ENCODE measurements at regions not wholly inside any gene's neighbourhood (a gene's known extent, or its start where the extent isn't known, plus 50 kb on each side); places are given as distances from the start of the nearest gene placed in this dataset.

GRCh38 chr10:3960496-3960895 lies 175.5 kb upstream of the KLF6 start:
- no peak for TF ChIP-seq TCF12 (IDR thresholded peaks at IDR 0.05; ENCODE audit: low read depth)
- TF ChIP-seq, protein P1, sequence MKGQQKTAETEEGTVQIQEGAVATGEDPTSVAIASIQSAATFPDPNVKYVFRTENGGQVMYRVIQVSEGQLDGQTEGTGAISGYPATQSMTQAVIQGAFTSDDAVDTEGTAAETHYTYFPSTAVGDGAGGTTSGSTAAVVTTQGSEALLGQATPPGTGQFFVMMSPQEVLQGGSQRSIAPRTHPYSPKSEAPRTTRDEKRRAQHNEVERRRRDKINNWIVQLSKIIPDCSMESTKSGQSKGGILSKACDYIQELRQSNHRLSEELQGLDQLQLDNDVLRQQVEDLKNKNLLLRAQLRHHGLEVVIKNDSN (IDR thresholded peaks at IDR 0.05), result no peak
- TF ChIP-seq ZBTB7A (IDR thresholded peaks at IDR 0.05; ENCODE audit: low read depth), result no peak
- TF ChIP-seq EGR1 (IDR thresholded peaks at IDR 0.05), result no peak
- TF ChIP-seq MAX (IDR thresholded peaks at IDR 0.05), result no peak
- TF ChIP-seq TEAD4 (IDR thresholded peaks at IDR 0.05), result no peak
- TF ChIP-seq CEBPB (IDR thresholded peaks at IDR 0.05), result no peak
- TF ChIP-seq REST (IDR thresholded peaks at IDR 0.05; ENCODE audit: low read depth), result no peak
- no peak for TF ChIP-seq FOXM1 (IDR thresholded peaks at IDR 0.05; ENCODE audit: borderline replicate concordance, low read depth)
- TF ChIP-seq RAD21 (IDR thresholded peaks at IDR 0.05; ENCODE audit: low read depth), result no peak
- TF ChIP-seq NFIC (IDR thresholded peaks at IDR 0.05), result no peak
- no peak for TF ChIP-seq EP300 (IDR thresholded peaks at IDR 0.05; ENCODE audit: borderline replicate concordance)
- TF ChIP-seq TAF1 (IDR thresholded peaks at IDR 0.05; ENCODE audit: low read depth), result no peak
- TF ChIP-seq YY1 (IDR thresholded peaks at IDR 0.05; ENCODE audit: low read depth), result no peak

- TF ChIP-seq TCF12 (IDR thresholded peaks at IDR 0.05; ENCODE audit: low read depth) (no peak), MAX (IDR thresholded peaks at IDR 0.05) (no peak), CREB1 (IDR thresholded peaks at IDR 0.05; ENCODE audit: low read depth) (no peak), NFIC (IDR thresholded peaks at IDR 0.05) (no peak), FOXM1 (IDR thresholded peaks at IDR 0.05; ENCODE audit: borderline replicate concordance, low read depth) (no peak), TAF1 (IDR thresholded peaks at IDR 0.05; ENCODE audit: low read depth) (no peak), EGR1 (IDR thresholded peaks at IDR 0.05) (no peak), EP300 (IDR thresholded peaks at IDR 0.05; ENCODE audit: borderline replicate concordance) (no peak), TEAD4 (IDR thresholded peaks at IDR 0.05) (no peak), YY1 (IDR thresholded peaks at IDR 0.05; ENCODE audit: low read depth) (no peak), REST (IDR thresholded peaks at IDR 0.05; ENCODE audit: low read depth) (no peak), CEBPB (IDR thresholded peaks at IDR 0.05) (no peak), ZBTB7A (IDR thresholded peaks at IDR 0.05; ENCODE audit: low read depth) (no peak), RAD21 (IDR thresholded peaks at IDR 0.05; ENCODE audit: low read depth) (no peak)
- TF ChIP-seq, protein P1 (IDR thresholded peaks at IDR 0.05), result no peak
These were observed 174.6 kb upstream of the KLF6 start for GRCh38 chr10:3959370-3960325.

GRCh38 chr10:3958472-3958996 lies 173.5 kb upstream of the KLF6 start:
- TF ChIP-seq CREB1 (IDR thresholded peaks at IDR 0.05; ENCODE audit: low read depth), result no peak
- TF ChIP-seq NFIC (IDR thresholded peaks at IDR 0.05), result no peak
- no peak for TF ChIP-seq TCF12 (IDR thresholded peaks at IDR 0.05; ENCODE audit: low read depth)
- no peak for TF ChIP-seq CEBPB (IDR thresholded peaks at IDR 0.05)
- TF ChIP-seq, protein P1 (IDR thresholded peaks at IDR 0.05), result no peak
- TF ChIP-seq EP300 (IDR thresholded peaks at IDR 0.05; ENCODE audit: borderline replicate concordance), result no peak
- TF ChIP-seq FOXM1 (IDR thresholded peaks at IDR 0.05; ENCODE audit: borderline replicate concordance, low read depth), result no peak
- no peak for TF ChIP-seq RAD21 (IDR thresholded peaks at IDR 0.05; ENCODE audit: low read depth)
- TF ChIP-seq MAX (IDR thresholded peaks at IDR 0.05), result no peak
- no peak for TF ChIP-seq EGR1 (IDR thresholded peaks at IDR 0.05)
- no peak for TF ChIP-seq TEAD4 (IDR thresholded peaks at IDR 0.05)
- no peak for TF ChIP-seq TAF1 (IDR thresholded peaks at IDR 0.05; ENCODE audit: low read depth)
- TF ChIP-seq ZBTB7A (IDR thresholded peaks at IDR 0.05; ENCODE audit: low read depth), result no peak
- TF ChIP-seq REST (IDR thresholded peaks at IDR 0.05; ENCODE audit: low read depth), result no peak
- TF ChIP-seq YY1 (IDR thresholded peaks at IDR 0.05; ENCODE audit: low read depth), result no peak

Measured in Ishikawa (cell line).